HEK293 (cell line): ENCODE measurements at regions not wholly inside any gene's neighbourhood (a gene's known extent, or its start where the extent isn't known, plus 50 kb on each side); places are given as distances from the start of the nearest gene placed in this dataset.

ENCODE experiments used
- CTCF ChIA-PET: fragments of 350-600 bp; formaldehyde crosslinking; extraction: SDS; loops from one replicate; lab custom pipeline; 2021; ENCODE audit warnings: antibody characterized with exemption; lab: Yijun Ruan, JAX
- POLR2A ChIA-PET: fragments of 300-600 bp; formaldehyde crosslinking; extraction: SDS; loops from one replicate; lab custom pipeline; 2020; ENCODE audit warnings: antibody characterized with exemption, inconsistent platforms; lab: Yijun Ruan, JAX
- H3K27ac ChIP-seq: fragments of 200-500 bp; sonication (Bioruptor generic); 2 replicates; pipeline ENCODE4 v1.5.1; 2014; ENCODE audit warnings: low read depth, low read length, control low read depth, inconsistent platforms; ENCODE audit errors: extremely low read depth
- H3K36me3 ChIP-seq, 2 experiments: fragments of 200-500 bp in 1 of 2; sonication (Bioruptor generic) in 1 of 2; 1 replicate in 1 of 2; 2 replicates in 1 of 2; pipeline ENCODE4 v1.5.1; 2014 to 2017; ENCODE audit warnings: inconsistent platforms in 2 of 2, low read length in 2 of 2; ENCODE audit not compliant: control insufficient read depth in 2 of 2, insufficient read depth in 1 of 2
- H3K4me1 ChIP-seq: fragments of 200-500 bp; sonication (Bioruptor generic); 2 replicates; pipeline ENCODE4 v1.5.1; 2014; ENCODE audit warnings: mild to moderate bottlenecking, low read length, inconsistent platforms; ENCODE audit not compliant: control insufficient read depth, insufficient read depth
- H3K4me3 ChIP-seq: 2 replicates; pipeline ENCODE4 v1.5.1; 2011; ENCODE audit warnings: low read depth, mild to moderate bottlenecking, control low read depth, low read length, moderate library complexity
- H3K9me3 ChIP-seq: fragments of 200-500 bp; sonication (Bioruptor generic); 2 replicates; pipeline ENCODE4 v1.5.1; 2014; ENCODE audit warnings: low read depth, low read length, inconsistent platforms; ENCODE audit not compliant: control insufficient read depth, insufficient read depth
- FEZF1 ChIP-seq: fragments of 450-650 bp; formaldehyde crosslinking; IDR thresholded peaks from 2 replicates; pipeline ENCODE4 v1.5.1; 2016; ENCODE audit warnings: missing biosample characterization, missing genetic modification characterization
- HOXA7 ChIP-seq: sonication (generic); formaldehyde crosslinking; IDR thresholded peaks from 2 replicates; pipeline ENCODE4 v1.8.1; 2022; ENCODE audit warnings: missing genetic modification reagents, borderline replicate concordance
- PRDM4 ChIP-seq: fragments of 450-650 bp; formaldehyde crosslinking; IDR thresholded peaks from 2 replicates; pipeline ENCODE4 v1.5.1; 2017; ENCODE audit warnings: missing biosample characterization, missing genetic modification characterization
- WT1 ChIP-seq: fragments of 450-650 bp; formaldehyde crosslinking; IDR thresholded peaks from 2 replicates; pipeline ENCODE4 v1.5.1; 2016; ENCODE audit warnings: missing biosample characterization, missing genetic modification characterization
- ZBTB10 ChIP-seq: fragments of 450-650 bp; formaldehyde crosslinking; IDR thresholded peaks from 2 replicates; pipeline ENCODE4 v1.5.1; 2016; ENCODE audit warnings: missing biosample characterization, missing genetic modification characterization
- ZBTB44 ChIP-seq: fragments of 450-650 bp; IDR thresholded peaks from 2 replicates; pipeline ENCODE4 v1.5.1; 2018; ENCODE audit warnings: missing biosample characterization, mild to moderate bottlenecking, missing genetic modification characterization
- ZEB2 ChIP-seq: fragments of 450-650 bp; formaldehyde crosslinking; IDR thresholded peaks from 2 replicates; pipeline ENCODE4 v1.5.1; 2016; ENCODE audit warnings: missing biosample characterization, missing genetic modification characterization
- ZNF157 ChIP-seq: fragments of 450-650 bp; formaldehyde crosslinking; IDR thresholded peaks from 2 replicates; pipeline ENCODE4 v1.5.1; 2016; ENCODE audit warnings: missing biosample characterization, missing genetic modification characterization
- ZNF248 ChIP-seq: fragments of 450-650 bp; formaldehyde crosslinking; IDR thresholded peaks from 2 replicates; pipeline ENCODE4 v1.5.1; 2017; ENCODE audit warnings: missing biosample characterization, missing genetic modification characterization
- ZNF26 ChIP-seq: fragments of 450-650 bp; formaldehyde crosslinking; IDR thresholded peaks from 2 replicates; pipeline ENCODE4 v1.5.1; 2016; ENCODE audit warnings: missing biosample characterization, missing genetic modification characterization
- ZNF394 ChIP-seq: fragments of 450-650 bp; formaldehyde crosslinking; IDR thresholded peaks from 2 replicates; pipeline ENCODE4 v1.5.1; 2016; ENCODE audit warnings: missing biosample characterization, missing genetic modification characterization, mild to moderate bottlenecking, moderate library complexity, borderline replicate concordance
- ZNF488 ChIP-seq: fragments of 450-650 bp; formaldehyde crosslinking; IDR thresholded peaks from 2 replicates; pipeline ENCODE4 v1.5.1; 2016; ENCODE audit warnings: missing biosample characterization, missing genetic modification characterization
- ZNF585B ChIP-seq: fragments of 450-650 bp; formaldehyde crosslinking; IDR thresholded peaks from 2 replicates; pipeline ENCODE4 v1.5.1; 2016; ENCODE audit warnings: missing biosample characterization, missing genetic modification characterization

GRCh38 chr15:60118146-60118545 lies 114.0 kb downstream of the FOXB1 start:
- Histone ChIP-seq H3K27ac (no peak overlapping the region), H3K9me3 (no peaks in the 10 kb centered on the region), H3K36me3 (no peaks in the 10 kb centered on the region), H3K4me3 (no peak overlapping the region), H3K4me1 (0 out of 2 replicates have a peak, but pooled peaks cover 5% of the 10 kb centered on the region)
- POLR2A ChIA-PET, result no interaction called here
- TF ChIP-seq HOXA7 (no peak), ZNF394 (tag by site-specific recombination) (no peak), ZBTB10 (tag by site-specific recombination) (no peak), ZNF248 (tag by site-specific recombination) (no peak), PRDM4 (tag by site-specific recombination) (no peak), ZEB2 (no peak), WT1 (tag by site-specific recombination) (peak; percentile 84)
- CTCF ChIA-PET, result interaction anchor here (0.7 kb wide), 1 partner anchor 25 kb away, joined by 3 read pairs; no protein-coding TSS in a partner anchor

GRCh38 chr15:60118626-60119025 lies 114.5 kb downstream of the FOXB1 start:
- Histone ChIP-seq H3K36me3 (no peaks in the 10 kb centered on the region), H3K27ac (no peak overlapping the region), H3K9me3 (no peaks in the 10 kb centered on the region), H3K4me3 (no peak overlapping the region), H3K4me1 (0 out of 2 replicates have a peak, but pooled peaks cover 5% of the 10 kb centered on the region)
- POLR2A ChIA-PET, result no interaction called here
- CTCF ChIA-PET, result interaction anchor here (0.9 kb wide), 1 partner anchor 42 kb away, joined by 5 read pairs; no protein-coding TSS in a partner anchor
- TF ChIP-seq ZNF157, result no peak
- peak; percentile 25; the same call in 1 of the 2 replicates for TF ChIP-seq ZBTB44 (tag by site-specific recombination)

GRCh38 chr15:60119101-60119500 lies 115.0 kb downstream of the FOXB1 start:
- POLR2A ChIA-PET, result no interaction called here

More at GRCh38 chr15:60119101-60119500, 115.0 kb downstream of the FOXB1 start:
- CTCF ChIA-PET, result interaction anchor here (0.5 to 0.9 kb wide), 3 partner anchors 42 to 395 kb away, joined by 3 to 5 read pairs (median 4); no protein-coding TSS in a partner anchor
- no peak overlapping the region for H3K4me3 ChIP-seq
- 0 out of 2 replicates have a peak, but pooled peaks cover 5% of the 10 kb centered on the region for H3K4me1 ChIP-seq
- H3K27ac ChIP-seq, result no peak overlapping the region
- H3K9me3 ChIP-seq, result no peaks in the 10 kb centered on the region
- no peaks in the 10 kb centered on the region for H3K36me3 ChIP-seq
- TF ChIP-seq ZNF585B (tag by site-specific recombination), result 0 out of 2 replicates have a peak, but pooled peaks have one; percentile 13
- no peak for TF ChIP-seq FEZF1
- TF ChIP-seq ZNF26 (tag by site-specific recombination), result no peak
- no peak for TF ChIP-seq ZNF488
